ENCODE measurements at regions not wholly inside any gene's neighbourhood (a gene's known extent, or its start where the extent isn't known, plus 50 kb on each side); places are given as distances from the start of the nearest gene placed in this dataset.

- TF ChIP-seq IRF4 (IDR thresholded peaks at IDR 0.05; ENCODE audit: low read depth, low read length), result no peak
- no peak for TF ChIP-seq PRDM15 (CRISPR knock-in tag; IDR thresholded peaks at IDR 0.05)
- TF ChIP-seq MTA3 (IDR thresholded peaks at IDR 0.05; ENCODE audit: borderline replicate concordance, low read length), result no peak
- no peak for TF ChIP-seq JUNB (IDR thresholded peaks at IDR 0.05)
- no peak for TF ChIP-seq E2F8 (IDR thresholded peaks at IDR 0.05; ENCODE audit: low read depth, partially characterized antibody)
Measured at GRCh38 chr20:3315136-3315535, 76.1 kb upstream of the SLC4A11 start (continued).

DNA sequence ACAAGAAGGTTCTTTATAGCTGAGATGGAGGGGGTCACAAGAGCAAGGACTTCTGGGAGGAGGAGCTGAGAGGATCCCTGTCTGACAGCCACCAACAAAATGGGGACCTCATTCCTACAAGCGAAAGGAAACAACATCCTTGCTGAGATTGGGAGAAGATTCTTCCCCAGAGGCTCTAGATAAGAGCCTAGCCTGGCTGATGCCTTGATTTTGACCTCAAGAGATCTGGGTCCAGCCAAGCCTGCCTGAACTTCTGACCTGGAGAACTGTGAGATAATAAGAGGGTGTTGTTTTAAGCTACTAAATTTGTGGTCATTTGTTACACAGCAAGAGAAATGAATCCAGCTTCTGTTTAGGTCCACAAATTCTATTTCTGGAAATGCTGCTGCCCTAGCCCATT is 75.4 kb upstream of the SLC4A11 start:
- no peak overlapping the region for H2AFZ ChIP-seq (ENCODE audit: control insufficient read depth, low read depth, low read length)
- no peak for DNase-seq (ENCODE audit: low read depth, low spot score)
- ChIA-PET SMC1A (ENCODE audit: uncharacterized antibody, unreplicated experiment) (interaction anchor here (0.6 to 3.1 kb wide), 7 partner anchors 8 to 261 kb away, joined by 3 to 16 read pairs (median 3); no protein-coding TSS in a partner anchor), CTCF (interaction anchor here (1.0 to 4.8 kb wide), 9 partner anchors 10 to 261 kb away, joined by 3 to 44 read pairs (median 4); no protein-coding TSS in a partner anchor), RAD21 (ENCODE audit: unreplicated experiment) (interaction anchor here (1.4 kb wide), 1 partner anchor 92 kb away, joined by 4 read pairs; no protein-coding TSS in a partner anchor), POLR2A (no interaction called here)
- no peaks in the 10 kb centered on the region for H3K79me2 ChIP-seq (ENCODE audit: control insufficient read depth, insufficient read depth, low read length)
- 0% methylated on average over 1 of the region's 1 CpG for WGBS (ENCODE audit: insufficient coverage, insufficient replicate concordance, low lambda C conversion rate, missing lambda C conversion rate)
- H3K27ac ChIP-seq (ENCODE audit: control insufficient read depth, insufficient read depth), result no peak overlapping the region
- no peaks in the 10 kb centered on the region for H3K4me1 ChIP-seq (ENCODE audit: control insufficient read depth, insufficient read depth, low read length)
- no peak for FAIRE-seq
- in situ Hi-C loops (cut with MboI) (loop anchor here (5.0 kb wide), 1 partner anchor 262 kb away; no protein-coding TSS in a partner anchor), intact Hi-C loops (cut with micrococcal nuclease; ENCODE audit: unreplicated experiment) (no loop called here)
- H3K27me3 ChIP-seq (replicated peaks in 1 of 2; ENCODE audit: control insufficient read depth in 2 of 2, insufficient read depth in 2 of 2, low read length in 1 of 2), result no peaks in the 10 kb centered on the region
- H3K4me2 ChIP-seq (ENCODE audit: control insufficient read depth, insufficient read depth), result no peak overlapping the region
- no TSS peak for BruUV-seq (replicated peaks)
- no peaks in the 10 kb centered on the region for H3K9me3 ChIP-seq (replicated peaks; ENCODE audit: control insufficient read depth, insufficient read depth, low read length)
- H4K20me1 ChIP-seq (ENCODE audit: control insufficient read depth, insufficient read depth), result no peaks in the 10 kb centered on the region
- no peak overlapping the region for H3K4me3 ChIP-seq
- ATAC-seq, result no peak
- H3K9ac ChIP-seq (ENCODE audit: control insufficient read depth, insufficient read depth, low read length), result no peak overlapping the region
- H3K36me3 ChIP-seq (ENCODE audit: control insufficient read depth in 2 of 2, insufficient read depth in 2 of 2, low read length in 1 of 2), result no peaks in the 10 kb centered on the region
- TF ChIP-seq JUNB (IDR thresholded peaks at IDR 0.05) (no peak), CHD2 (IDR thresholded peaks at IDR 0.05; ENCODE audit: borderline replicate concordance, low read depth, low read length) (no peak), TARDBP (IDR thresholded peaks at IDR 0.05; ENCODE audit: borderline replicate concordance) (no peak), RBBP5 (conservative IDR thresholded peaks at IDR 0.05) (no peak), BMI1 (IDR thresholded peaks at IDR 0.05; ENCODE audit: borderline replicate concordance) (no peak), SMAD5 (IDR thresholded peaks at IDR 0.05; ENCODE audit: low read depth) (no peak), ZNF274 (IDR thresholded peaks at IDR 0.05; ENCODE audit: insufficient read depth, insufficient read length) (no peak), EGR1 (IDR thresholded peaks at IDR 0.05; ENCODE audit: borderline replicate concordance in 1 of 2, low read depth in 2 of 2, low read length in 2 of 2) (no peak), FOXM1 (IDR thresholded peaks at IDR 0.05; ENCODE audit: low read depth, low read length) (no peak), MTA3 (IDR thresholded peaks at IDR 0.05; ENCODE audit: borderline replicate concordance, low read length) (no peak)
- TF ChIP-seq, protein P1, sequence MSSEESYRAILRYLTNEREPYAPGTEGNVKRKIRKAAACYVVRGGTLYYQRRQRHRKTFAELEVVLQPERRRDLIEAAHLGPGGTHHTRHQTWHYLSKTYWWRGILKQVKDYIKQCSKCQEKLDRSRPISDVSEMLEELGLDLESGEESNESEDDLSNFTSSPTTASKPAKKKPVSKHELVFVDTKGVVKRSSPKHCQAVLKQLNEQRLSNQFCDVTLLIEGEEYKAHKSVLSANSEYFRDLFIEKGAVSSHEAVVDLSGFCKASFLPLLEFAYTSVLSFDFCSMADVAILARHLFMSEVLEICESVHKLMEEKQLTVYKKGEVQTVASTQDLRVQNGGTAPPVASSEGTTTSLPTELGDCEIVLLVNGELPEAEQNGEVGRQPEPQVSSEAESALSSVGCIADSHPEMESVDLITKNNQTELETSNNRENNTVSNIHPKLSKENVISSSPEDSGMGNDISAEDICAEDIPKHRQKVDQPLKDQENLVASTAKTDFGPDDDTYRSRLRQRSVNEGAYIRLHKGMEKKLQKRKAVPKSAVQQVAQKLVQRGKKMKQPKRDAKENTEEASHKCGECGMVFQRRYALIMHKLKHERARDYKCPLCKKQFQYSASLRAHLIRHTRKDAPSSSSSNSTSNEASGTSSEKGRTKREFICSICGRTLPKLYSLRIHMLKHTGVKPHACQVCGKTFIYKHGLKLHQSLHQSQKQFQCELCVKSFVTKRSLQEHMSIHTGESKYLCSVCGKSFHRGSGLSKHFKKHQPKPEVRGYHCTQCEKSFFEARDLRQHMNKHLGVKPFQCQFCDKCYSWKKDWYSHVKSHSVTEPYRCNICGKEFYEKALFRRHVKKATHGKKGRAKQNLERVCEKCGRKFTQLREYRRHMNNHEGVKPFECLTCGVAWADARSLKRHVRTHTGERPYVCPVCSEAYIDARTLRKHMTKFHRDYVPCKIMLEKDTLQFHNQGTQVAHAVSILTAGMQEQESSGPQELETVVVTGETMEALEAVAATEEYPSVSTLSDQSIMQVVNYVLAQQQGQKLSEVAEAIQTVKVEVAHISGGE (CRISPR knock-in tag; IDR thresholded peaks at IDR 0.05), result no peak
